ENCODE measurements at regions not wholly inside any gene's neighbourhood (a gene's known extent, or its start where the extent isn't known, plus 50 kb on each side); places are given as distances from the start of the nearest gene placed in this dataset.

DNA sequence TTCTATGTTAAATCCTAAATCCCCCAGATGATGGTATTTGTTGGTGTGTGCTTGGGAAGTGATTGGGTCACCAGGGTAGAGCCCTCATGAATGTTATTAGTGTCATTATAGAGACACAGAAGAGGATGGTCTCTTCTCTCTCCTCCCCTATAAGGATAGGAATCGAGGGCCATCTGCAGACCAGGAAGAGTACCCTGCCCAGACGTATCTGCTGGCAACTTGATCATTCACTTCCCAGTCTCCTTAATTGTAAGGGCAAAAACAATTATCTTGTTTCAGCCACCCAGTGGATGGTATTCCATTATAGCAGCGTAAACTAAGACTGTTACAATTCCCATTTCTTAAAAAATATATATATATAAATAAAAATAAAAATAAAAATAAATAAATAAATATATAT lies 892.2 kb downstream of the SI start:
- H3K9me3 ChIP-seq (ENCODE audit: low read depth, low read length, poor library complexity, severe bottlenecking), result peaks cover 4% of the 10 kb centered on the region
- H3K4me1 ChIP-seq (ENCODE audit: insufficient read depth, low read length, poor library complexity, severe bottlenecking), result no peaks in the 10 kb centered on the region
- DNase-seq (ENCODE audit: low spot score), result no peak
- ChIA-PET POLR2A (ENCODE audit: low non-redundant PET) (no interaction called here), CTCF (no interaction called here)
- no peak overlapping the region for H3K27ac ChIP-seq (ENCODE audit: low read depth, low read length, poor library complexity, severe bottlenecking)
- no TSS peak for BruUV-seq (replicated peaks)
- no peak overlapping the region for H3K4me3 ChIP-seq (ENCODE audit: low read depth, low read length, poor library complexity, severe bottlenecking)
- no peaks in the 10 kb centered on the region for H3K27me3 ChIP-seq (replicated peaks; ENCODE audit: insufficient read depth, low read depth, low read length, poor library complexity)
- TF ChIP-seq, protein P1, sequence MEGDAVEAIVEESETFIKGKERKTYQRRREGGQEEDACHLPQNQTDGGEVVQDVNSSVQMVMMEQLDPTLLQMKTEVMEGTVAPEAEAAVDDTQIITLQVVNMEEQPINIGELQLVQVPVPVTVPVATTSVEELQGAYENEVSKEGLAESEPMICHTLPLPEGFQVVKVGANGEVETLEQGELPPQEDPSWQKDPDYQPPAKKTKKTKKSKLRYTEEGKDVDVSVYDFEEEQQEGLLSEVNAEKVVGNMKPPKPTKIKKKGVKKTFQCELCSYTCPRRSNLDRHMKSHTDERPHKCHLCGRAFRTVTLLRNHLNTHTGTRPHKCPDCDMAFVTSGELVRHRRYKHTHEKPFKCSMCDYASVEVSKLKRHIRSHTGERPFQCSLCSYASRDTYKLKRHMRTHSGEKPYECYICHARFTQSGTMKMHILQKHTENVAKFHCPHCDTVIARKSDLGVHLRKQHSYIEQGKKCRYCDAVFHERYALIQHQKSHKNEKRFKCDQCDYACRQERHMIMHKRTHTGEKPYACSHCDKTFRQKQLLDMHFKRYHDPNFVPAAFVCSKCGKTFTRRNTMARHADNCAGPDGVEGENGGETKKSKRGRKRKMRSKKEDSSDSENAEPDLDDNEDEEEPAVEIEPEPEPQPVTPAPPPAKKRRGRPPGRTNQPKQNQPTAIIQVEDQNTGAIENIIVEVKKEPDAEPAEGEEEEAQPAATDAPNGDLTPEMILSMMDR (conservative IDR thresholded peaks at IDR 0.05; ENCODE audit: low read depth, low read length), result no peak
- TF ChIP-seq EZH2 (IDR thresholded peaks at IDR 0.05; ENCODE audit: borderline replicate concordance, low read depth, low read length, poor library complexity, severe bottlenecking), result no peak
- intact Hi-C loops (cut with micrococcal nuclease; ENCODE audit: unreplicated experiment), result no loop called here
- H3K36me3 ChIP-seq (ENCODE audit: insufficient read depth, low read length, poor library complexity, severe bottlenecking), result no peaks in the 10 kb centered on the region

- CTCF ChIA-PET, result no interaction called here
- no TSS peak for BruUV-seq (replicated peaks)
Observed at GRCh38 chr3:164179110-164179774, 899.1 kb downstream of the SI start.

DNA sequence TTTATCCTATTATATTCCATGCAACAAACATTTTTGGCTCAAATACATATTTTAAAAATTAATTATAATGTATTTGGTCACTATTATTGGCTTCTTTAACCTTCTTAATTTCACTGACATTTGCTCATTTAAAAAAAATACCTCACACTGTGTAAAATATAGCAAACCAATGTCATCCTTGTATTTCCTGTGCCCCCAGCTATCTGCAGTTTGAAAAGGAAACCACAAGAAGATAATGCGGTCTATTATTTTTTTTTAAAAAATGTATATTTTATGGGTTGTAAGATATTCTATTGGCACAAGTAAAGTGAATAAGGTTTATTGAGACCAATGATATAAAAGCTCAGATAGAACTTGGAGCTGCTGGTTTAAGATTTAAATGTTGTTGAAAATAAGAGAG lies 904.2 kb downstream of the SI start:
- ChIA-PET POLR2A (ENCODE audit: low non-redundant PET) (no interaction called here), CTCF (no interaction called here)
- Histone ChIP-seq H3K27me3 (replicated peaks; ENCODE audit: insufficient read depth, low read depth, low read length, poor library complexity) (no peaks in the 10 kb centered on the region), H3K4me1 (ENCODE audit: insufficient read depth, low read length, poor library complexity, severe bottlenecking) (no peaks in the 10 kb centered on the region), H3K4me3 (ENCODE audit: low read depth, low read length, poor library complexity, severe bottlenecking) (no peak overlapping the region), H3K36me3 (ENCODE audit: insufficient read depth, low read length, poor library complexity, severe bottlenecking) (no peaks in the 10 kb centered on the region), H3K27ac (ENCODE audit: low read depth, low read length, poor library complexity, severe bottlenecking) (no peak overlapping the region), H3K9me3 (ENCODE audit: low read depth, low read length, poor library complexity, severe bottlenecking) (no peaks in the 10 kb centered on the region)
- BruUV-seq (replicated peaks), result no TSS peak
- TF ChIP-seq EZH2 (IDR thresholded peaks at IDR 0.05; ENCODE audit: borderline replicate concordance, low read depth, low read length, poor library complexity, severe bottlenecking), result no peak
- TF ChIP-seq, protein P1 (conservative IDR thresholded peaks at IDR 0.05; ENCODE audit: low read depth, low read length), result no peak
- intact Hi-C loops (cut with micrococcal nuclease; ENCODE audit: unreplicated experiment), result no loop called here
- no peak for DNase-seq (ENCODE audit: low spot score)

More at GRCh38 chr3:164179110-164179774, 899.1 kb downstream of the SI start:
- Histone ChIP-seq H3K4me1 (ENCODE audit: insufficient read depth, low read length, poor library complexity, severe bottlenecking) (no peaks in the 10 kb centered on the region), H3K27me3 (replicated peaks; ENCODE audit: insufficient read depth, low read depth, low read length, poor library complexity) (no peaks in the 10 kb centered on the region), H3K36me3 (ENCODE audit: insufficient read depth, low read length, poor library complexity, severe bottlenecking) (no peaks in the 10 kb centered on the region), H3K9me3 (ENCODE audit: low read depth, low read length, poor library complexity, severe bottlenecking) (no peaks in the 10 kb centered on the region), H3K4me3 (ENCODE audit: low read depth, low read length, poor library complexity, severe bottlenecking) (no peak overlapping the region), H3K27ac (ENCODE audit: low read depth, low read length, poor library complexity, severe bottlenecking) (no peak overlapping the region)
- no peak for DNase-seq (ENCODE audit: low spot score)
- no peak for TF ChIP-seq EZH2 (IDR thresholded peaks at IDR 0.05; ENCODE audit: borderline replicate concordance, low read depth, low read length, poor library complexity, severe bottlenecking)
- TF ChIP-seq, protein P1 (conservative IDR thresholded peaks at IDR 0.05; ENCODE audit: low read depth, low read length), result no peak
- intact Hi-C loops (cut with micrococcal nuclease; ENCODE audit: unreplicated experiment), result no loop called here
- POLR2A ChIA-PET (ENCODE audit: low non-redundant PET), result no interaction called here

Data from A673 (cell line).